ENCODE measurements at regions not wholly inside any gene's neighbourhood (a gene's known extent, or its start where the extent isn't known, plus 50 kb on each side); places are given as distances from the start of the nearest gene placed in this dataset.

DNA sequence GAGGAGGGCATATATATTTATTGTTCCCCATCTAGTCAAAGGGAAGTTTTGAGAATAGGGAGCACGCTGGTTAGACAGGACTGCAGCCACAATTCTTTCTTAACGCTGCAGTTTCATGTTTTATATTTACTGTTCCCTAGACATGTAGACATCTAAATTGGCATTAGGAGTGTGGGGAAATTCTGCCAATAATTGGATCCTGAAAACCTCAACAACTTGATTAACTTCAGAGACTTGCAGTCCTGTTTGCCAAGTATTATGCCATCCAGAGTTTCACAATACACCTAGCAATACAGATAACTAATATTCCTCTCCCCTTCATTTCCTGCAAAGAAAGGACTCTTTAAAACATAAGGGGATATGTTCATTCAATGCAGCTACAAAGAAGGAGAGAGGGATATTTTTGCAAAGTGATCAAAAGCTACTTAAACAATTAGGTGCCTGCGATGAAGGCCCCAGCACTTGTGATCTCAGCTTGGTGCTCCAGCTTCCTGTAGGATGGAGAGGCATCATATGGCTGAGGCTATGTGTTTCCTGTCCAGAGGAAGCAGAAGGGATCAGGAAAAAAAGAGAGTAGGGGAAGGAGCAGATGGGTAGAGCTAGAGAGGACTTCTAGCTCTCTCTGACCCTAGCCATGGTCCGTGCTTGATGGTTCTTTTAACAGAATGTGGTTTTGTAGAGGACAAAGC, 264.4 kb downstream of the MTX2 start:
- H3K4me1 ChIP-seq (ENCODE audit: insufficient read depth): peaks cover 5% of the 10 kb centered on the region
- H3K9me3 ChIP-seq (ENCODE audit: low read depth): no peaks in the 10 kb centered on the region
- H3K36me3 ChIP-seq (replicated peaks; ENCODE audit: insufficient read depth, low read depth): no peaks in the 10 kb centered on the region
- DNase-seq (ENCODE audit: low spot score): no peak
- H4K20me1 ChIP-seq (ENCODE audit: insufficient read depth, poor library complexity, severe bottlenecking): no peaks in the 10 kb centered on the region
- H3K9me2 ChIP-seq (replicated peaks; ENCODE audit: insufficient read depth): no peaks in the 10 kb centered on the region
- H3K4me2 ChIP-seq: no peak overlapping the region
- no peak overlapping the region for H3K27ac ChIP-seq
- H3K27me3 ChIP-seq: no peaks in the 10 kb centered on the region
- no peak overlapping the region for H2AFZ ChIP-seq
- H3K4me3 ChIP-seq: no peak overlapping the region
- no peaks in the 10 kb centered on the region for H3K79me2 ChIP-seq
- TF ChIP-seq, protein P1, sequence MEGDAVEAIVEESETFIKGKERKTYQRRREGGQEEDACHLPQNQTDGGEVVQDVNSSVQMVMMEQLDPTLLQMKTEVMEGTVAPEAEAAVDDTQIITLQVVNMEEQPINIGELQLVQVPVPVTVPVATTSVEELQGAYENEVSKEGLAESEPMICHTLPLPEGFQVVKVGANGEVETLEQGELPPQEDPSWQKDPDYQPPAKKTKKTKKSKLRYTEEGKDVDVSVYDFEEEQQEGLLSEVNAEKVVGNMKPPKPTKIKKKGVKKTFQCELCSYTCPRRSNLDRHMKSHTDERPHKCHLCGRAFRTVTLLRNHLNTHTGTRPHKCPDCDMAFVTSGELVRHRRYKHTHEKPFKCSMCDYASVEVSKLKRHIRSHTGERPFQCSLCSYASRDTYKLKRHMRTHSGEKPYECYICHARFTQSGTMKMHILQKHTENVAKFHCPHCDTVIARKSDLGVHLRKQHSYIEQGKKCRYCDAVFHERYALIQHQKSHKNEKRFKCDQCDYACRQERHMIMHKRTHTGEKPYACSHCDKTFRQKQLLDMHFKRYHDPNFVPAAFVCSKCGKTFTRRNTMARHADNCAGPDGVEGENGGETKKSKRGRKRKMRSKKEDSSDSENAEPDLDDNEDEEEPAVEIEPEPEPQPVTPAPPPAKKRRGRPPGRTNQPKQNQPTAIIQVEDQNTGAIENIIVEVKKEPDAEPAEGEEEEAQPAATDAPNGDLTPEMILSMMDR (IDR thresholded peaks at IDR 0.05; ENCODE audit: poor library complexity): no peak
- TF ChIP-seq EZH2phosphoT487 (IDR thresholded peaks at IDR 0.05; ENCODE audit: low read depth, severe bottlenecking, unreplicated experiment) (no peak), EZH2 (IDR thresholded peaks at IDR 0.05; ENCODE audit: borderline replicate concordance) (no peak)
- 83% methylated on average over 4 of the region's 4 CpGs for WGBS (ENCODE audit: low lambda C conversion rate, missing lambda C conversion rate)

DNA sequence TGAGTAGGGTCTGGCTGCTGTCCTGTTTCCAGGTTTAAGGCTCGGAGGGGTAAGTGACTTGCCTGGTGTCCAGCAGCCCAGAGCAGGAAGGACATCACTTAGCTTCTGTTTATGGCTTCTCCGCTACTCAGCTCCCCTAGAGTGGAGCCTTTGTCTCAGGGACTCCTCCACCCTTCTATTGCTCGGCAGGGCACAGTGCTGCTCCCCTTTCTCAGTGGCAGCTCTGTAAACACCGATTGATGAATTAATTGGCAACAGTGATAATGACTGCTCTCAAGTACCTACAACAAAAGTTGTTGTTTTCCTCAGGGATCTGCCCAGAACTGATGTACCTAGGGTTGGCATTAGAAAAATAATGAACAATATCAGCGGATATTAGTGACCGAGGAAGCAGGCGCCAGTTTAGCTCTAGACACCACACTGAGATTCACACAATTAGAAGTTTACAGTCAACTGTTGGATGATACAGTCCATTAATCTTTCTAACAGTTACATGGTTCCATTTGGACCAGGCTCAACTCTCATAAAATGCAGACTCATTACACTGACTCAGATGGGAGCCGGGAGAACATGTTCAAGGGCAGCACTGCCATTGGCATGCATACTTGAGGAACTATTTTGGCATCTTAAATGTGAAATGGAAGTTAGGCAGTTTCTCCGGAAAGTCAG, 265.7 kb downstream of the MTX2 start:
- Histone ChIP-seq H3K9me3 (ENCODE audit: low read depth) (no peaks in the 10 kb centered on the region), H3K79me2 (no peaks in the 10 kb centered on the region), H3K4me2 (no peak overlapping the region), H3K9me2 (replicated peaks; ENCODE audit: insufficient read depth) (no peaks in the 10 kb centered on the region), H3K27ac (no peak overlapping the region), H3K27me3 (no peaks in the 10 kb centered on the region), H3K4me1 (ENCODE audit: insufficient read depth) (peaks cover 5% of the 10 kb centered on the region), H4K20me1 (ENCODE audit: insufficient read depth, poor library complexity, severe bottlenecking) (no peaks in the 10 kb centered on the region), H3K36me3 (replicated peaks; ENCODE audit: insufficient read depth, low read depth) (no peaks in the 10 kb centered on the region), H3K4me3 (no peak overlapping the region), H2AFZ (no peak overlapping the region)
- TF ChIP-seq, protein P1 (IDR thresholded peaks at IDR 0.05; ENCODE audit: poor library complexity): no peak
- TF ChIP-seq EZH2phosphoT487 (IDR thresholded peaks at IDR 0.05; ENCODE audit: low read depth, severe bottlenecking, unreplicated experiment) (no peak), EZH2 (IDR thresholded peaks at IDR 0.05; ENCODE audit: borderline replicate concordance) (no peak)
- no peak for DNase-seq (ENCODE audit: low spot score)
- WGBS (ENCODE audit: low lambda C conversion rate, missing lambda C conversion rate): 77% methylated on average over 9 of the region's 9 CpGs

DNA sequence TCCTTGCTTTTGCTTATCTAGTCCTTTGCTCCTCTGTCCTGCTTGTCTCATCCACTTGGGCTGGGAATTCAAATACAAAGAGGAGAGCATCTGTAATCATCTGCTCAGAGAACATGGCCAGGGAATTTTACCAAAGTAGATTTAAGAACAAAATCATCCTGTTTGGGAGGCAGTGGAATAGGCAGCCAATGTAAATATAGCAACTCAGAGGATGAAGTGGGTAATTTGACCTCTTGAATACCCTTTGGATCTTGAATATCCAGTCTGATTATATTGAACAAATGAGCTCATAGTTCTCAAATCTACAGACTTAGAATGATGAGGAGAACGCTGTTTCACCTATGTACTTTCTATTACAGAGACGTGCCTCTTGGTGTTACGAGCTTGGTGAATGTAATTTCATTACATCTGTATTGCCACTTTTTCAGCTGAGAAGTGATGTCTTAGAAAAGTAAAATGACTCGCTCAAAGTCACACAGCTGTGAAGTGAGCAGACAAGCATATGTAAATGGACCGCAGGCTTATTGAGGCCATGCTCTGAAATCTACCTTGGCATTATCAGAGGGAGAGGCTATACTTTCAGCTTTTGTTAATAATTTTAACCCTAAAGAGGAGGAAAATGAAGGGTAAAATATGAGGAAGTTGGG, 266.3 kb downstream of the MTX2 start:
- Histone ChIP-seq H3K27ac (no peak overlapping the region), H3K36me3 (replicated peaks; ENCODE audit: insufficient read depth, low read depth) (no peaks in the 10 kb centered on the region), H3K79me2 (no peaks in the 10 kb centered on the region), H4K20me1 (ENCODE audit: insufficient read depth, poor library complexity, severe bottlenecking) (no peaks in the 10 kb centered on the region), H2AFZ (no peak overlapping the region), H3K4me2 (no peak overlapping the region), H3K27me3 (no peaks in the 10 kb centered on the region), H3K4me1 (ENCODE audit: insufficient read depth) (peaks cover 5% of the 10 kb centered on the region), H3K4me3 (no peak overlapping the region), H3K9me3 (ENCODE audit: low read depth) (no peaks in the 10 kb centered on the region), H3K9me2 (replicated peaks; ENCODE audit: insufficient read depth) (no peaks in the 10 kb centered on the region)
- no peak for TF ChIP-seq EZH2phosphoT487 (IDR thresholded peaks at IDR 0.05; ENCODE audit: low read depth, severe bottlenecking, unreplicated experiment)
- TF ChIP-seq EZH2 (IDR thresholded peaks at IDR 0.05; ENCODE audit: borderline replicate concordance): no peak
- TF ChIP-seq, protein P1 (IDR thresholded peaks at IDR 0.05; ENCODE audit: poor library complexity): no peak
- WGBS (ENCODE audit: low lambda C conversion rate, missing lambda C conversion rate): 75% methylated on average over 5 of the region's 5 CpGs
- no peak for DNase-seq (ENCODE audit: low spot score)
